ENCODE measurements at regions not wholly inside any gene's neighbourhood (a gene's known extent, or its start where the extent isn't known, plus 50 kb on each side); places are given as distances from the start of the nearest gene placed in this dataset.
"Not testable (repeated sequence)": the region's sequence is repeated elsewhere in the genome, so short reads cannot be mapped to it uniquely, and the experiment has no call there.

GRCh38 chr4:9694403-9694802 is 87.0 kb upstream of the DRD5 start:
- TF ChIP-seq EZH2 (IDR thresholded peaks at IDR 0.05; ENCODE audit: borderline replicate concordance, low read length); CTCF (IDR thresholded peaks at IDR 0.05; ENCODE audit: low read length): not testable (repeated sequence)

Data from OCI-LY1 (cell line).